Uterus (tissue), 2 donors: ENCODE measurements at regions not wholly inside any gene's neighbourhood (a gene's known extent, or its start where the extent isn't known, plus 50 kb on each side); places are given as distances from the start of the nearest gene placed in this dataset.
"Not testable (repeated sequence)": the region's sequence is repeated elsewhere in the genome, so short reads cannot be mapped to it uniquely, and the experiment has no call there.

ENCODE experiments used
- CTCF ChIP-seq, 4 experiments: fragments of 200-600 bp in 2 of 4; fragments of 450-650 bp in 2 of 4; sonication (generic) in 2 of 4; IDR thresholded peaks; one replicate each; pipeline ENCODE4 v1.5.1; 2016 to 2019; ENCODE audit warnings: antibody characterized with exemption in 4 of 4, mild to moderate bottlenecking in 2 of 4, moderate library complexity in 1 of 4
- POLR2A ChIP-seq, 2 donors: fragments of 450-650 bp; IDR thresholded peaks; one replicate each; pipeline ENCODE4 v1.6.1; 2016; ENCODE audit warnings: antibody characterized with exemption in 2 of 2, mild to moderate bottlenecking in 1 of 2, moderate library complexity in 1 of 2

- peak; percentile 51 to 67 (median 61) for TF ChIP-seq CTCF (IDR thresholded peaks at IDR 0.05)
- not testable (repeated sequence) for TF ChIP-seq POLR2A (IDR thresholded peaks at IDR 0.05)
Measured at GRCh38 chr17:30719131-30719973, 105.1 kb downstream of the CRLF3 start.
